ENCODE measurements at regions not wholly inside any gene's neighbourhood (a gene's known extent, or its start where the extent isn't known, plus 50 kb on each side); places are given as distances from the start of the nearest gene placed in this dataset.

DNA sequence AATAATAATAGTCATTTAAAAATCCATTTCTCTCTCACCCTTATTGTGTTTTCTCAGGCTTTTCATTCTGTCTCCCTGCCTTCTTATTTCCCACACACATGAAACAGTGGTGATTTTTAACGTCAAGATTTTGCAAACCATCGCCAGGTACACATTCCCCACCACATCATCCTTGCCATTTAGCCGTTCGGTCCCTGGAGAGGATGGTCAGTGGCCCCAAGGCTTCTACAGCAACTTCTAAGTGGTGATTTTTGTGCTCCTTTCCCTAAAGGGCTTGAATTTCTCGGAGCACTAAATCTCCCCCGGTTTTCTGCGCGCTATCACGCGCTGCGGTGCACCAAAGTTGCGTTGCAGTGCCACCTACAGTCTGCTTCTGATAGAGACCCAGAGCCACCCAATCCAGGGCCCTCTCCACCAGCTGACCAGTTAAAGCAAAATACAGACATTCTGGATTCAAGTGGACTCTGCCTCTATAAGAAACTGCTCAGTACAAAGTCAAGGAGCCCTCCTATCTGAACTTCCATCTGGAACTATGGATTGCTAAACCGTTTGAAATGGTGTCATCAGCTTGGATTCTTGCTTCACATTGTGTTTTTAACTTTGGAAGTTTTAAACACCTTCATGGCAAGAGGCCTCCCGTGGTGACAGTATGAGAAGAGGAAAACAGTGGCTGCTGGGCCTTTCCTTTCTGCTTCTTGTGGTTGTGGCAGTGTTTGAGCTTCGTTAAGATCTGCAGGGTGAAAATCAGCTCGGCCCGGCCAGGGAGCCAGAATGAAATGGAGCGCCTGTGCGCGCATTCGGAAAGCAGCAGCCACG lies 234.0 kb downstream of the SPTSSA start:
- peak; percentile 49 for DNase-seq (ENCODE audit: low read depth, low spot score)
- no peaks in the 10 kb centered on the region for H3K4me1 ChIP-seq (ENCODE audit: insufficient read depth, insufficient read length)

GRCh38 chr14:34224221-34224620 lies 237.8 kb downstream of the SPTSSA start:
- Histone ChIP-seq H3K4me3 (ENCODE audit: insufficient read length, low read depth) (no peak overlapping the region), H3K4me1 (ENCODE audit: insufficient read depth, insufficient read length) (no peaks in the 10 kb centered on the region), H3K27me3 (ENCODE audit: insufficient read depth, insufficient read length) (peaks cover 9% of the 10 kb centered on the region), H3K9ac (ENCODE audit: insufficient read length, low read depth) (no peak overlapping the region), H3K36me3 (ENCODE audit: insufficient read depth, insufficient read length, low read length) (no peaks in the 10 kb centered on the region), H3K9me3 (ENCODE audit: insufficient read depth, low read length) (no peaks in the 10 kb centered on the region)
- TF ChIP-seq YY1 (IDR thresholded peaks at IDR 0.05; ENCODE audit: insufficient read depth, insufficient read length) (no peak), ZNF274 (IDR thresholded peaks at IDR 0.05; ENCODE audit: low read depth, low read length) (no peak), SUZ12 (IDR thresholded peaks at IDR 0.05; ENCODE audit: extremely low read depth, insufficient read depth, insufficient read length) (no peak)
- DNase-seq (ENCODE audit: low read depth, low spot score) = no peak

More for the DNA sequence above, 234.0 kb downstream of the SPTSSA start:
- no peak overlapping the region for H3K4me3 ChIP-seq (ENCODE audit: insufficient read length, low read depth)
- no peaks in the 10 kb centered on the region for H3K36me3 ChIP-seq (ENCODE audit: insufficient read depth, insufficient read length, low read length)
- H3K9me3 ChIP-seq (ENCODE audit: insufficient read depth, low read length) = no peaks in the 10 kb centered on the region
- peak overlapping the region; percentile 26 for H3K9ac ChIP-seq (ENCODE audit: insufficient read length, low read depth)
- TF ChIP-seq SUZ12 (IDR thresholded peaks at IDR 0.05; ENCODE audit: extremely low read depth, insufficient read depth, insufficient read length) = no peak
- no peak for TF ChIP-seq YY1 (IDR thresholded peaks at IDR 0.05; ENCODE audit: insufficient read depth, insufficient read length)
- no peak for TF ChIP-seq ZNF274 (IDR thresholded peaks at IDR 0.05; ENCODE audit: low read depth, low read length)
- H3K27me3 ChIP-seq (ENCODE audit: insufficient read depth, insufficient read length) = peaks cover 9% of the 10 kb centered on the region

- Histone ChIP-seq H3K36me3 (ENCODE audit: insufficient read depth, insufficient read length, low read length) (no peaks in the 10 kb centered on the region), H3K27me3 (ENCODE audit: insufficient read depth, insufficient read length) (peaks cover 9% of the 10 kb centered on the region), H3K4me1 (ENCODE audit: insufficient read depth, insufficient read length) (no peaks in the 10 kb centered on the region), H3K4me3 (ENCODE audit: insufficient read length, low read depth) (no peak overlapping the region), H3K9ac (ENCODE audit: insufficient read length, low read depth) (no peak overlapping the region), H3K9me3 (ENCODE audit: insufficient read depth, low read length) (no peaks in the 10 kb centered on the region)
- peak; percentile 33 for DNase-seq (ENCODE audit: low read depth, low spot score)
- TF ChIP-seq YY1 (IDR thresholded peaks at IDR 0.05; ENCODE audit: insufficient read depth, insufficient read length) (no peak), ZNF274 (IDR thresholded peaks at IDR 0.05; ENCODE audit: low read depth, low read length) (no peak), SUZ12 (IDR thresholded peaks at IDR 0.05; ENCODE audit: extremely low read depth, insufficient read depth, insufficient read length) (no peak)
Observed at GRCh38 chr14:34223373-34224148, 238.5 kb downstream of the SPTSSA start.

DNA sequence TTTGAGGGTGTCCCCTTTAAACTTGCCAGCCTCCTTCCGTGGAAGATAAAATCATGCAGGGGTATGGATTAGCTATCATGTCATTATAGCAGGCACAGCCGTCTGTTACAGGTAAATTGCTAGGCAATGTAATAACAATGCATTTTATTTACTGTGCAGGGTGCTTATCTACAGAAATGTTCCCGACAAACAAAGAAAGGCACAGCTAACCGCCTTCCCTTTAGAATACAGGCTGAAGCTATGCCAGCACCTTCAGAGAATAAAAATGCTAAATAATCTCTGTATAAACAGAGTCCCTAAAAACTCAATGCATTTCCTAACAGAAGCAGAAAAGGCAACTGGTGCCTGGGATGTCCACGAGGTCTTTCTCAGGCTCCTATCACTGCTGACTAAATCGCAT lies 239.2 kb downstream of the SPTSSA start:
- no peak overlapping the region for H3K9ac ChIP-seq (ENCODE audit: insufficient read length, low read depth)
- H3K36me3 ChIP-seq (ENCODE audit: insufficient read depth, insufficient read length, low read length) = no peaks in the 10 kb centered on the region
- TF ChIP-seq YY1 (IDR thresholded peaks at IDR 0.05; ENCODE audit: insufficient read depth, insufficient read length) (no peak), ZNF274 (IDR thresholded peaks at IDR 0.05; ENCODE audit: low read depth, low read length) (no peak), SUZ12 (IDR thresholded peaks at IDR 0.05; ENCODE audit: extremely low read depth, insufficient read depth, insufficient read length) (no peak)
- H3K9me3 ChIP-seq (ENCODE audit: insufficient read depth, low read length) = no peaks in the 10 kb centered on the region
- H3K27me3 ChIP-seq (ENCODE audit: insufficient read depth, insufficient read length) = peaks cover 8% of the 10 kb centered on the region
- H3K4me1 ChIP-seq (ENCODE audit: insufficient read depth, insufficient read length) = no peaks in the 10 kb centered on the region
- no peak for DNase-seq (ENCODE audit: low read depth, low spot score)
- no peak overlapping the region for H3K4me3 ChIP-seq (ENCODE audit: insufficient read length, low read depth)

DNA sequence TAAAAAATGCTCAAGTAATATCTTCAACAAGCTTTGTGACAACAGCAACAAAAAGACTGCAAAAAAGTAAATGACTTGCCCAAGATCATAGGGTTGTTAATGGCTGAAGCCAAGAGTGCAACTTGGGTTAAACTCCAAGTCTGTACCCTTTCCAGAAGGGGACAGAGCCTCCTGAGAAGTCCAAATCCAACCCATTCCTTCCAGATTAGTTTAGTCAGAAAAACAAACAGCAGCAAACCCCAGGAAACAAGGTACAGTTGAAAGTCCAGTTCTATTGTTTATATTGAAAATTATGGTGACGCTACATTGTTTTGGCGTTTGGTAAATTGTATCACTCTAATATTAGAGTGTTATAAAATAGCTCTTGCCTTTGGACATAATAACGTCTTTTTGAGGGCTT lies 239.9 kb downstream of the SPTSSA start:
- Histone ChIP-seq H3K4me3 (ENCODE audit: insufficient read length, low read depth) (no peak overlapping the region), H3K4me1 (ENCODE audit: insufficient read depth, insufficient read length) (no peaks in the 10 kb centered on the region), H3K9me3 (ENCODE audit: insufficient read depth, low read length) (no peaks in the 10 kb centered on the region), H3K9ac (ENCODE audit: insufficient read length, low read depth) (no peak overlapping the region), H3K27me3 (ENCODE audit: insufficient read depth, insufficient read length) (peaks cover 2% of the 10 kb centered on the region), H3K36me3 (ENCODE audit: insufficient read depth, insufficient read length, low read length) (no peaks in the 10 kb centered on the region)
- DNase-seq (ENCODE audit: low read depth, low spot score) = no peak
- no peak for TF ChIP-seq ZNF274 (IDR thresholded peaks at IDR 0.05; ENCODE audit: low read depth, low read length)
- TF ChIP-seq YY1 (IDR thresholded peaks at IDR 0.05; ENCODE audit: insufficient read depth, insufficient read length) = no peak
- no peak for TF ChIP-seq SUZ12 (IDR thresholded peaks at IDR 0.05; ENCODE audit: extremely low read depth, insufficient read depth, insufficient read length)

DNA sequence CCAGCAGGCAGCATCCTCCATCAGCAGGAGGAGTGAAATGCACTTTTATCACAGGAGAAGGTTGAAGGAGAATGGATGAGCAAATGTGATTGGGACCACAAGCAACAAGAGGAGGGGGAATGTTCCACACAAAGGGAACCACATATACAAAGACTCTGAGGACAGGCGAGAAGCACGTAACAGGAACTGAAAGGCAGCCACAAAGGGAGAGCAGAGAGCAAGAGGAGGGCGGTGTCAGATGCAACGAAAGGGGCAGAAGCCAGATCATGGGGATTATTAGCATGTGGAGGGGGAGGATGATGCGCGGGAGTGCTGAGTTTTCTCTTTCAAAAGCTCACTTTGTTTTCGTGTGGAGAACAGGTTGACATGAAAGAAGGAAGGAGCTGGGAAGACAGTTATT lies 241.1 kb downstream of the SPTSSA start:
- Histone ChIP-seq H3K9ac (ENCODE audit: insufficient read length, low read depth) (no peak overlapping the region), H3K4me3 (ENCODE audit: insufficient read length, low read depth) (no peak overlapping the region), H3K27me3 (ENCODE audit: insufficient read depth, insufficient read length) (no peaks in the 10 kb centered on the region), H3K9me3 (ENCODE audit: insufficient read depth, low read length) (no peaks in the 10 kb centered on the region), H3K4me1 (ENCODE audit: insufficient read depth, insufficient read length) (no peaks in the 10 kb centered on the region), H3K36me3 (ENCODE audit: insufficient read depth, insufficient read length, low read length) (no peaks in the 10 kb centered on the region)
- no peak for DNase-seq (ENCODE audit: low read depth, low spot score)
- no peak for TF ChIP-seq ZNF274 (IDR thresholded peaks at IDR 0.05; ENCODE audit: low read depth, low read length)
- no peak for TF ChIP-seq YY1 (IDR thresholded peaks at IDR 0.05; ENCODE audit: insufficient read depth, insufficient read length)
- no peak for TF ChIP-seq SUZ12 (IDR thresholded peaks at IDR 0.05; ENCODE audit: extremely low read depth, insufficient read depth, insufficient read length)

DNA sequence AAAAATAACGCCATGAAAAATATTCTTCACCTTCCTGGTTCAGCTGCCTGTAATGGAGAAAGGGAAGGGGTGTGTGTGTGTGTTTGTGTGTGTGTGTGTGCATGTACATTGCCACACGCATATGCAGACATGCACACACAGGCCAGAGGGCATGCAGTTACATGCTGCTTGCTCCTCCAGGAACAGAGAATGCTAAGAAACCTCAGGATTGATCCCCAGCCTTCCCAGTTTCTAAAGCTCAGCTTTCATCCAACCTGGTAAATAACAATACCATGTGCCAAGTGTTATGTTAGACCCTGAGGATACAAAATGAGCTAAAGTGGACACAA lies 241.7 kb downstream of the SPTSSA start:
- no peak overlapping the region for H3K9ac ChIP-seq (ENCODE audit: insufficient read length, low read depth)
- H3K27me3 ChIP-seq (ENCODE audit: insufficient read depth, insufficient read length) = no peaks in the 10 kb centered on the region
- TF ChIP-seq SUZ12 (IDR thresholded peaks at IDR 0.05; ENCODE audit: extremely low read depth, insufficient read depth, insufficient read length) = no peak
- TF ChIP-seq YY1 (IDR thresholded peaks at IDR 0.05; ENCODE audit: insufficient read depth, insufficient read length) = no peak
- TF ChIP-seq ZNF274 (IDR thresholded peaks at IDR 0.05; ENCODE audit: low read depth, low read length) = no peak
- no peak for DNase-seq (ENCODE audit: low read depth, low spot score)
- no peaks in the 10 kb centered on the region for H3K4me1 ChIP-seq (ENCODE audit: insufficient read depth, insufficient read length)
- no peak overlapping the region for H3K4me3 ChIP-seq (ENCODE audit: insufficient read length, low read depth)
- H3K36me3 ChIP-seq (ENCODE audit: insufficient read depth, insufficient read length, low read length) = no peaks in the 10 kb centered on the region
- H3K9me3 ChIP-seq (ENCODE audit: insufficient read depth, low read length) = no peaks in the 10 kb centered on the region

All from NT2/D1 (cell line).